GF-D8 (cell line): ENCODE measurements at regions not wholly inside any gene's neighbourhood (a gene's known extent, or its start where the extent isn't known, plus 50 kb on each side); places are given as distances from the start of the nearest gene placed in this dataset.
"Not testable (repeated sequence)": the region's sequence is repeated elsewhere in the genome, so short reads cannot be mapped to it uniquely, and the experiment has no call there.

ENCODE experiments used
- DNase-seq: peaks from one replicate; lab custom pipeline; 2025; lab: John Stamatoyannopoulos, UW

DNA sequence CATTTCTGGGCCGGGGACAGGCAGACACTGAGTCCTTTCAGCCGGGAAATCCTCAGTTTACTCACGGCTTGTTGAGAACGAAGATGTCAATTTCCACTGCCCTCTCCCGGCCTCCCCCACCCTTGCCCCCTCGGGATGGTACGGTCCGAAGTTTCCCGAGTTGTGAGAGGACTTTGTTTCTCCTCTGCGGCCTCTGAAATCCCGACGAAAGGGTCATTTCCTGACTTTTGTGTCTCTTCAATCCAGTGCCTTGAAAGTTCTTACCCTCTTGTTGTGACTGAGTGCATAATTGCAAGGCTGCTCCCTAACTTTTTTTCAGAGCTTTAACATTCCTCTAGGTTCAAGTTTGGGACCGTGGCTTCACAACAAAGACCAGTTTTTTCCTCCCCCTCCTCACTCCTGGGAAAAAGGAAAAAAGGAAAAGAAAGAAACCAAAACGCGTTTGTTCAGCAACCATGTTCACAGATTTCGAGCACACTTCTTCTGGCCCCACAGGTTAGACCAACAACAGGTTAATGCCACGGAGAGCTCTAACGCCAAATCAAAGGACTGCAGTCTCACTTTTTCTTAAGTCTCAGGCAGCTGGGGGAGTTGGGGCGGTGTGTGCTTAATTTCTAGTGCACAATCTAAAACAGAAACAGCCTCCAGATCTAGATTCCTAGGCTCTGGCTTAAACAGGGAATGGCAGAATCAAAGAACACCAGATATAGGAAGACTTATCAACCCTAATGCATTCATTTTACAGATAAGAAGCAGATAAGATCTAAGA lies 138.9 kb downstream of the TMCO5A start:
- no peak for DNase-seq

DNA sequence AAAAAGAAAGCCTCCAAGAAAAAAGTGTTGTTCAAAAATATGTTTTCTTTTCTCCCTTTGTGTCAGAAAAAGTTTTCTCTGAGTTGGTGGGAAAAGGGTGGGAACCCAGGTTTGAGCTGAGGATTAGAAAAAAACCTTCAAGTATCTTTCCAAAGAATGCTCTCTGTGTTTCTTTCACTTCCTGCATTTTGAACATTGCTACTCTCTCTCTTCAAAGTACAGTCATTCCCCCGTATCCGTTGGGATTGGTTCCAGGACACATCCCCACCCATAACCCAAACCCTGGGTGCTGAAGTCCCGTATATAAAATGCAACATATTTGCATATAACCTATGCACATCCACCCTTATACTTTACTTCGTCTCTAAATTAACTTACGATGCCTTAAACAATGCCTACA lies 139.6 kb downstream of the TMCO5A start:
- DNase-seq: no peak

DNA sequence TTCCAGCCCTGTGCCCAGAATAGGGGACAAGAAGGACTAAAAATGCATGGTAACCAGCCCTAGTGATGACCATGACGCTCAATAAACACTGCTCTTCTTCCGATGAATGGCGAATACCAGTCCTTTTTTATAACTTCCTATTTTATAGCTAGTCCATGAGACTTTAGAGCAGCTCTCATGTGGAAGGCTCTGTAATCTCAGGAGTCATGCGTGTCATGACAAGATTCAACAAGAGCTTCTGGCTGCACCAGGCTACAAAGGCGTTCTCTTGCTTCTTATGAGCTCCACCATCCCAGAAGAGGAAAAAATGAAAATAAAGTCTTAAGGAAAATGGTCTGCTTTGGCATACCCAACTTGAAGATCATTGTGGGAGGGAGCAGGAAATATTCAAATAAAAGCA lies 141.0 kb downstream of the TMCO5A start:
- no peak for DNase-seq

DNA sequence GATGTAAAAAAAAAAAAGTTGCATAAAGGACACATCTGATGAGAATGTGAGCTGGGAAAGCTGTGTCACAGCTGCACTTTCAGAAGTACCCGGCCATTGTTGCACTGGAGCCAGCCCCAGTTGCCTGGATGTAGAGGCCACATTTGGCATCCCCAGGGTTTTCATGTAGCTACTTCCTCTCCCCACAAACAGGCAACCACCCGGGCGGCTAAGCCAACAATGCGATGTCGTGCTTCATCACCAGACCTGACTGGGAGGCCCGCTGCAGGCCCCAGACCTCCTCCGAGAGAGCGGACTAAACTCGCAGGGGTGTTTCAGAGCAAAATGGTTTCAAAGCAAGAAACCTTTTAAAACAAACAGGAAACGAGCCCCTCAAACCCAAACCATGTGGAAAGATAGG lies 142.3 kb downstream of the TMCO5A start:
- no peak for DNase-seq

DNA sequence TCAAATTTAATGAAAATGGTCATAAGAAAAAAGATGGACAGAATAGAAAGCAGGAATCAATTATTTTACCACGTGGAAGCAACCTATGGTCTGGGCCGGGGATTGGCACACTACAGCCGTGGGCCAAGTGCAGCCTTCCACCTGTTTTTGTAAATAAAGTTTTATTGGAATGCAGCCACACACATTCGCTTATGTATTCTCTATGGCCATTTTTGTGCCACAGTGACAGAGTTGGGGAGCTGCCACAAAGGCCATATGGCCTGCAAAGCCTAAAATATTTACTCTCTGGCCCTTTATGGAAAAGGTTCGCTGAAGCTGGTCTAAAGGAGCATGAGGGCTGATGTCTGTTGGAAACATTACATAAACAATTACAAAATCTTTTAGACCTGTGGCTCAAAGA lies 144.8 kb downstream of the TMCO5A start:
- no peak for DNase-seq

DNA sequence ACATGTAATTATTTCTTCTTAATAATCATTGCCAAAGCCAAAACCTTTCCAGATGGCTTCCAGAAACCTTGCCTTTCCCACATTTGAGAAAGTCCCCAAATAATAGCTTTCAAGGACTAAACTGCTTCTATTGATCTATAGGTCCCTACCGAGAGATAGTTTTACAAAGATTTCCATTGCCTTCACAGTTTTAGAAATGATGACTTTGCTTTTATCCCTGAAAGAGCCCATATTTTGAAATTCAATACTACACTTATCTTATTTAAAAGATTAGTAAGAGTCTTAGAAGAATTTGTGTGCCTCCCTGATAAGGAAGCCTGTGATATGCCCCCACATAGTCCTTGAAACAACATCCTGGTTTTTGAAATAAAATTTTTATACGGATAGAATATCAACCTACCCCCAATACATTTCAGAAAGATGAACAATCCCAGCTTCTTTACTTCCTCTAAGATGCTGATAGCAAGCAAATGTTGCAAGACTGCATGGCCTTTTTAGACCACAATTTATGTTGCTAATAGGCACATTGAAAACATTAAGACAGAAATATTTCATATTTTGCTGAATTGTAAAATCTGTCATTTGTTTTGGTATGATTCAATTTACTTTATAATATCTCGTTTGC lies 146.3 kb downstream of the TMCO5A start:
- DNase-seq: no peak

DNA sequence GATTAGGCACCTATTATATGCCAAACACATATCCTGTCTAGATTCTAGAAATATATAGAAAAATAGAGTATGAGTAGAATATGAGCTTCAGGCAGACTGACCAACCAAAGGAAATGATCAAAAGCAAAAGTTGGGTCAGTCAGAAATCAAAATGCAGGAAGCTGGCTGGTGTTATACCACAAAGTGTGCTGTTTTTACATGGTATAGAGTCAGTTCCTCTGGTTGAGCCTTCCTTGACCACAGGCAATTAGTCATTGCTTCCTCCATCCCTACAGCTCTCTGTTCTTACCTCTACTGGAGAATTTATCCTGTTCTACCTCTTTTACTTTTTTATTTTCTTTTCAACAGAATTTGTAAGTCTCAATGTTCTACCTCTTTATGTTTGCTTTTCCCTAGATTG lies 149.8 kb downstream of the TMCO5A start:
- no peak for DNase-seq

DNA sequence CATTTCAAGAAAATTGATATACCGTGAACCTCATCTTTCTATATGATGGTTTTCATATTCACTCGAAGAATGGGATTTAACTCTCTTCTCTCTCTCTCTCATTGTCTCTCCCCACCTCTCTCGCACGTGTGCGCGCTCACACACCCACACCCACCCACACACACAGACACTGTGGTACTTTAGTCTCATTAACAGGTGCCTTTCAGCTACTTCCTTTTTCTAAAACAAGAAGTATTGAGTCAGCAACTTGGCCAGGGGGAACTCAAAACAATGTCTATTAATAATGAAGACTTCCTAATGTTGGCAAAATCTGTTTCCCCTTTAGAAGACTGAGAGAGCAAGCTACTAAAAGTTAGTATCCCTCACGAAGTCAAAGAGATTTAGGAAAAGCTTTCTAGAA lies 150.7 kb downstream of the TMCO5A start:
- no peak for DNase-seq

DNA sequence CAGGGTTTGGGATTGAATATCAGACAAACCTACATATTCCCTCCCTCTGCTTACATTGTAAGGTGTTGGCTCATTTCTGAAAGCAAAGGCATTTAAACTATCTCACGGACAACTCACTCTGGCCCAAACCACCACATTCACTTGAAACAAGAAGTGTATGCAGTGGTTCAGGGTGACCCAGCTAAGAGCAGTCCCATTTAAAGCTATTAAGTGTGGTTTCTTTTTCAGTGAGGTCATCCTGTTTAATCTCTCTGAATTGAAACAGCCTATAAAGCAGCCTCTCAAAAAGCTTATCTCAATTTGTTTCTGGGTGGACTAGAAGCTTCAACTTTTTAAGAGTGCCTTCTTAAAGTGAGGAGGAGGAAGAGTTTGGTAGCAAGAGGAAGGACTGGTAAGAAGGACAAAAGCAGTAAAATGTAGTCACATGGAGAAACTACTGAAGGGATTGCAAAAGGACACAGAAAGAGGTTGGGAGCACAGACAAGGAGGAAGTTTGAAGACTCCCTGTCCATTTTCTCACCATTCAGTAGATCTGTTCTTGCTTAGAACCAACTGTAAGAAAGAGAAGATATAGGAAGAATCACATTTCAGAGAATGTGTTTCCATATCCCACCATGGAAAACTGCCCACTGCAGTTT lies 151.6 kb downstream of the TMCO5A start:
- no peak for DNase-seq

DNA sequence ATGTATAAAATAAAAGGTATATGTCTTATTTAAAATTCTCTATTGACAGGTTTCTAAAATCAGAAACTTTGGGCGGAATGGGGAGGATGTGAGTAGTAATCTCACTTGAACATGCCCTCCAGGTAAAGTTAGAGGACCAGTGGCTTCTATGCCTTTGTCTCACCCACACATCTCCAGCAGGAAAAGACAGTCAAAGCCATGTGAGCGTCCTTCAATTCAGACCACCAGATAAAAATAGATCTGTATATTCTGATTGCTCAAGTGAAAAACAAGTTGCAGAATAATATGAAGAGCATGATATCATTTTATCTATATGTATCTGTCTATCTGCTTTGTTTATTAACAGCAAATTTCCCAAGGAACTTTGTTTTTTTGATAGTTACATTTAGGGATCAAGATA lies 152.2 kb downstream of the TMCO5A start:
- DNase-seq: no peak

DNA sequence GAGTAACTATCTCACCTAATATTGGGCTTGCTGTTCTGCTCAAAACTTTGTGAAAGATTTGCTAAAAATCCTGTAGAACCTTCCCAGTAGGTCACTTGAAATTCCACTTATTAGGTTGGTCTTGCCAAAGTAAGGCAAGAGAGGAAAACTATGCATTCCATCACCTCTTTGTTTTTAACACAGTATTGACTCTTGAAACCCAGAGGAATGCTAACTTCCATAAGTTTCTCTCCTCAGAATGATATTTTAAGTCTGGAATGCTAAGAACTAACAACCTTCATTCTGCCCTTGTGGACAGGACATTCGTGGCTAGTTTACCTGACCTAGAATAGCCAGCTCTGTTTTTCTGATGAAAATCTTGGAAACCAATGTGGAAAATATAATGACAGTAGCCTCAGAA lies 154.5 kb downstream of the TMCO5A start:
- no peak for DNase-seq

DNA sequence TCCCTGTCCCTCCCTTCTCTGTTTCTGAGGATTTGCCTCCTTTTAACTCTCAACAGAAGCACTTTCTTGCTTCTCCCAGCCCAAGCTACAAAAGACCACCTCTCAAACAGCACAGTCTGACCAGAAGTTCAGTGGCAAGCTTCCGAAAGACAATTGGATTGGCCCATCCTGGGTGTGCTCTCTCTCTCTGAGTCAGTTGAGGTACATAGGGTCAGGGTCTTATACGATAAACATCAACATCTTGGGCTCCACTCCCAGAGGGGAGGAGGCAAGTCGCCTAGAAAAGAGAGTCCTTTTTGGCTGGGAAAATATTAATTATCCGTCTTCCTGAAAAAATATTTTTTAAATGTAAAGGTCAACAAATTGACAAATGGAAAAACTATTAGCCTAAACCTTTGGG lies 155.8 kb downstream of the TMCO5A start:
- no peak for DNase-seq

DNA sequence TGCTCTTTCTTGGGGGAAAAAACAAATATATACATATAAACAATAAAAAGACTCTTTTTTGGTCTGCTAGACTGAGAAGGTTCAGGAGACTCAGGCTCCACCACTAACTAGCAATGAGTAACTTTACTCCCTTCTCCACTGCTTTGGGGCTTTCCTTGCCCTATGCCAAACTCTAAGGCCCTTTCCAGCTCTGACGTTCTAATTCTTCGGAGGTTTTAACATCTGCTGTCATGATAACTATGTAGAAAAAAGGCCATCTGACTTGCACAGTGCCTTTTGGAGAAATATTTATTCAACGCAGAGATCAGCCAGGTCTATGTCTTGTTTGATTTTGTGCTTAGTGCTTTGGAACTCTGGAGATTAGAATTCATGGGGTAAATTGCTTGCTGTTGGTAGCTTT lies 156.2 kb downstream of the TMCO5A start:
- DNase-seq: no peak

DNA sequence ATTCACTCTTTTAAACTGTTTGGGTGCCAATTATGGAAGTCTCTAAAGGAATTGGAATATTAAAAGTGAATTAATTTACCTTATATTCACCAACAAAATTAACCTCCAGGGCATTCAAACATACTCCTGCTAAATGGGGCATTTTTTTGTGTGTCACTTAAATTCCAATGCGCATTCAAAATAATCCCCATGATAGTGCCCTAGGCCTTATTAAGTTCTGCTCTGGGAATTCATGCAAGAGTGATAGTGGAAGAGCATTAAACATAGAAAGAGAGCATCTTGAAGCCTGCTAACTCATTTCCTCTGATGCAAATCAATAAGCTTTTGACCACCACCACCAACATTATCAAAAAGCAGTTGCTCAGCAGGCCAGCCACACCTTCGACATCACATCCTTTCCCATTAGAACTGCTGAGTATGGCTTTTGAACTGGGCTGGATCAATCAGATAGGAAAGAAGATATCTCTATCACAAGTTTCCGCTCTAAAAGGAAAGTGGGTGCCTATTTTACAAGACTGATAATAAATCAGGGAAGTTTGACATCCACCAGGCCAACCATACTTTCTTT lies 156.7 kb downstream of the TMCO5A start:
- DNase-seq: no peak

DNA sequence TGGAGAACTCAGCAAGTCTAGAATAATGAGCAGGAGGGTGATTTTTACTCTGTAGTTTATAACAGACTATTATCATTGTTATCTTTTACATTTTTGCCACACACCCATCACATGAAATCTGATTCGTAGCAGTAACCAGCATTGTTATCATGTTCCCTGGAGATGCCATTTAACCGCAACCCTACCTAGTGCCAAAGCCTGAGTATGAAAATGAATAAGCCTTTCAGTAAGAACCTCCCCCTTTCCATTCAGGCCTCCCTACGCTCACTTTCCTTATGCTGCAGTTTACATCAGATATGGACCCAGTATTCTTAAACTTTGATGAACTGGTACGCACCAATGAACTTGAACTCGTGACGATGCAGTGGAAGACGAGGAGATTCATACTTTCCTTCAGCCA lies 158.7 kb upstream of the SPRED1 start:
- DNase-seq: no peak

DNA sequence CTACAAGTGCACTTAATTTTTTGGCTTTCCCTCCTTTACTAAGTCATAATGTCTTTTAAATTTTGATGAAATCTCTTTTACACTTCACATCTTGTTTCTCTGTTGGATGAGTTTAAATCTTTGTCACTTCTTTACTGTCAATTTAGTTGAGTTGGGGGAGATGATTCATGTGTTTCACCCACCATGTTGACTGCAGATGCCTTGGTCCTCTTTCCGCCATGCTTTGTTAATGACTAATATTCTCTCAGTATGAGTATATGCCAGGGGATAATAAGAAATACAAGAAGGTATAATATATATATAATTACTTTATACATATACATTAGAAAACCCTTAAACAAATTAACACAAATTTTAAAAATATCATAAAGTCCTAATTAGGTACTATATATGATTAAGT lies 149.7 kb upstream of the SPRED1 start:
- DNase-seq: no peak

DNA sequence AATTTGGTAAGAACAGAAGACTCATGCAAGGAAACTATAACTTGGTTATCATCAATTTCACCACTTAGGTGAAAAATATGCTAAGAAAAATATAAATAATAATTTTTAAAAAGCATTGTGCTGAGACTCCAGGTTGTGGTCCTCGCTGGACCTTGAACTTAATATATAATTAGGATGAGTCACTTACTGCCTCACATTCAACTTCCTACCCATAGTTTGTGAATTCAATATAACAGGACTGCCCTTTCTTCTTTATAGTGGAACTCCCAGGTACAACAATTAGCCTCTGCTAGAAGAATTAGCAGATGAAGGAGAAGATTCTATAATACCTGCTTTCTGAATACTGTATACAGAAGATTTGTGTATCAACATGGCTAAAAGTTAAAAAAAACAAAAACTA lies 149.1 kb upstream of the SPRED1 start:
- DNase-seq: no peak

DNA sequence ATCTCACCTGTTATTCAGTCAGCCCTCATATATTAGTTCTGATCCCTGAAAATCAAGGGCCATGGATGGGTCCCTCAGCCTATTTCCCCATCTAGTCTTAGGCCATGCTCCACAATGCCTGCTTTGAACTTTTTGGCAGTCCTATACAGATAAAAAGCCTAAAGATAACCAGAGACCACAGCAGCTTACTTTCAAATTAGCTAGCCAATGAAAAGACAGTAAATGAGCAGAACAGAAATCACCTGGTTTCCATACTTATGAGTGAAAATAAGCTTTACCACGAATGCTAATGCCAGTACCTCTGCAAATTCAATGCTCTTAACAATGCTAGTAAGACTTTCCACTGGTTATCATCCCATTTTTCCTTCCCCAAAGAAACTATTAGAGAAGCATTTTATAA lies 141.6 kb upstream of the SPRED1 start:
- DNase-seq: no peak

DNA sequence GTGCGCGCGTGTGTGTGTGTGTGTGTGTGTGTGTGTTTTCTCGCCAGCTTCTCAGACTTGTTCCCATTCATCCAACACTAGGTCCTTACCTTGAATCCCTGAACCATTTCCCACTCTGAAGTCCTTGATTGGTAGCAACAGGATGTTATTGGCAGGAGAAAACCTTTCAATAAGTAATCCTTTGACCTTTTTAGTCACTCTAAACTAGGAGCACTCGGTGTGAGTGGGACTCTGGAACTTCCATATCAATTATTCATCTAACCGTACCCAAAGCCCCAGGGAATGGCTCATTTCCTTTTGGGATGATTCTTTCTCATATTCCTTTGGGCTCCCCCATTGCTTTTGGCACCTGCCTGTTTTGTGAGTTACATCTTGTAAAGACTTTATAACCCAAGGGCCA lies 140.2 kb upstream of the SPRED1 start:
- no peak for DNase-seq

DNA sequence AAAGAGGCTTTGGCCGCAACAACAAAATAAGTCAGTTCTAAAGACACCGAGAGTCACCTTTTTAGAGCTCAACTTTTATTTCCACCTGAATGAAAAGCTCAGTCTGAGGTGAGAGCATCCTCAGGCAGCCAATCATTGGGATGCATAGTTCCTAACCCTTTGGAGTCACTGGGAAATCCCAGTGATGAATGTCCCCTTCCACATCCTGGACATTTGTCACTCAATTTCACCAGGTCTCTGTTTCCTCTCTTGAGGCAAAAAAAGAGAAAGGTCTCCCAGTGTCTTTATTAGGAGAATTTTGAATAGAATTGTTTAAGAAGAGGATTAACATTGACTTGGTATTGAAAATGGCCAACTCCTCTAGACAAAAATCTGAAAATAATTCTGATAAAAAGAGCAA lies 137.5 kb upstream of the SPRED1 start:
- no peak for DNase-seq

DNA sequence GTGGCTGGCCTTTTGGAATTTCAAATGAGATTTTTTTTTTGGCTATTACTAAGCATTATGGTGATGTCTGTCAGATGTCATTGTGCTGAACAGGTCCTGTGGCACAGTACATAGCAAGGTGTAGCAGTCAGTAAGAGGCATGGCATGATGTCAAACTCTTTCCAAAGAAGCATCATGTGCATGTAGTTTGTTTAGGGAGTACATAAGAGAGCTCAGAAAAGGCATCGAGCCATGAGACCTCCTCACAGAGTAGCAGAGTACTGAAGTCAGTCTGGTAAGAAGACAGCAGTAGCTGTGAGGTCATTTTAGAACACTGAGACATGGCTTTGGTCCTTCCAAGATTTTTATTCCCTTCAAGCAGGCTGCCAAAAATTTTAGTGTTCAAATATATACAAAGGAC lies 134.9 kb upstream of the SPRED1 start:
- no peak for DNase-seq

DNA sequence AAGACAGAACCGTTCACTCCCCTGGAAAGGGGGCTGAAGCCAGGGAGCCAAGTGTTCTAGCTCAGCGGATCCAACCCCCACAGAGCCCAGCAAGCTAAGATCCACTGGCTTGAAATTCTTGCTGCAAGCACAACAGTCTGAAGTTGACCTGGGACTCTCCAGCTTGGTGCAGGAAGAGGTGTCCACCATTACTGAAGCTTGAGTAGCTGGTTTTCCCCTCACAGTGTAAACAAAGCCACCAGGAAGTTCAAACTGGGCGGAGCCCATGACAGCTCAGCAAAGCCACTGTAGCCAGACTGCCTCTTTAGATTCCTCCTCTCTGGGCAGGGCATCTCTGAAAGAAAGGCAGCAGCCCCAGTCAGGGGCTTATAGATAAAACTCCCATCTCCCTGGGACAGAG lies 132.8 kb upstream of the SPRED1 start:
- DNase-seq: not testable (repeated sequence)

DNA sequence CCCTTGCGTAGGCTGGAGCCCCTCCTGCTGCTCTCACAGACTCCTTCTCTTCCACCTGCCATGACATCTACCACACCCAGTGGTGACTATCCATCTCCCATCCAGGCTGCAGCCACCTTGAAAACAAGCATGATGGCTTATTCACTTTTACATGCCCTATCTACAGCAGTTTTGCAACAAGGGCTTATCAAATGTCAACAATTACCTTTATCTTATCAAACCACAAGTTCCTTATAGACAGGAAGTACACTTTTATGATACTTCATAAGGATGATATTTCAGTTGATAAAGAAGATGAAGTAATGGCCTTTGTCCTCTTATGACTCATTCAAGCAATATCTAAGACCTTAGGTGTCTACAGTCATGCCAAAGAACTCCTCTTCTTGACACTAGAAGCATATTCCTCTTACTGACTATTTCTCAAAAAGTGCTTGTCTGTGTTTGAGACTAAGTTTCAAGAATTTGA lies 125.3 kb upstream of the SPRED1 start:
- peak; percentile 43 for DNase-seq
